Choroid plexus epithelial cell (primary cell): ENCODE measurements at regions not wholly inside any gene's neighbourhood (a gene's known extent, or its start where the extent isn't known, plus 50 kb on each side); places are given as distances from the start of the nearest gene placed in this dataset.

Source experiments
- DNase-seq: peaks from one replicate; pipeline ENCODE4 v3.0.0-alpha.2; 2010; ENCODE audit warnings: low read depth
- H3K4me3 ChIP-seq: 2 replicates; pipeline ENCODE4 v1.5.1; 2011; ENCODE audit warnings: low read depth, mild to moderate bottlenecking, control low read depth, low read length, moderate library complexity
- CTCF ChIP-seq: conservative IDR thresholded peaks from 2 replicates; pipeline ENCODE4 v1.5.1; 2011; ENCODE audit warnings: low read depth, mild to moderate bottlenecking, control low read depth, inconsistent platforms, low read length, moderate library complexity

GRCh38 chr18:32621034-32621433 lies 150.4 kb upstream of the GAREM1 start:
- no peak overlapping the region for H3K4me3 ChIP-seq
- TF ChIP-seq CTCF = no peak
- DNase-seq = no peak

GRCh38 chr18:32618546-32618945 lies 147.9 kb upstream of the GAREM1 start:
- no peak overlapping the region for H3K4me3 ChIP-seq
- DNase-seq = no peak
- no peak for TF ChIP-seq CTCF

GRCh38 chr18:32613821-32614220 lies 143.1 kb upstream of the GAREM1 start:
- TF ChIP-seq CTCF = no peak
- DNase-seq = no peak
- no peak overlapping the region for H3K4me3 ChIP-seq

- DNase-seq = no peak
- H3K4me3 ChIP-seq = no peak overlapping the region
- no peak for TF ChIP-seq CTCF
Observed at GRCh38 chr18:32612651-32613050, 142.0 kb upstream of the GAREM1 start.

GRCh38 chr18:32610176-32610575 lies 139.5 kb upstream of the GAREM1 start:
- H3K4me3 ChIP-seq = no peak overlapping the region
- no peak for DNase-seq
- TF ChIP-seq CTCF = no peak

- DNase-seq = no peak
- no peak overlapping the region for H3K4me3 ChIP-seq
- no peak for TF ChIP-seq CTCF
Observed at GRCh38 chr18:32607816-32608215, 137.1 kb upstream of the GAREM1 start.

- no peak for DNase-seq
- H3K4me3 ChIP-seq = no peak overlapping the region
- TF ChIP-seq CTCF = no peak
Observed at GRCh38 chr18:32598144-32598543, 127.5 kb upstream of the GAREM1 start.
